A549 (cell line): ENCODE measurements at regions not wholly inside any gene's neighbourhood (a gene's known extent, or its start where the extent isn't known, plus 50 kb on each side); places are given as distances from the start of the nearest gene placed in this dataset.

Experiments
- CHD2 ChIP-seq: fragments of 150-350 bp; IDR thresholded peaks from 2 replicates; pipeline ENCODE4 v1.6.1; 2014; ENCODE audit warnings: low read length; ENCODE audit not compliant: partially characterized antibody
- ESRRA ChIP-seq: fragments of 150-350 bp; IDR thresholded peaks from 2 replicates; pipeline ENCODE4 v1.6.1; 2014; ENCODE audit warnings: mild to moderate bottlenecking, low read length, borderline replicate concordance
- MYC ChIP-seq: IDR thresholded peaks from 2 replicates; pipeline ENCODE4 v1.6.1; 2012; ENCODE audit warnings: mild to moderate bottlenecking, inconsistent platforms, low read length, improper control_type of control experiment, borderline replicate concordance
- POLR2A ChIP-seq: IDR thresholded peaks from 2 replicates; pipeline ENCODE4 v1.6.1; 2012; ENCODE audit warnings: mild to moderate bottlenecking, low read length
- TF ChIP-seq, protein P1 (sequence below): fragments of >200 bp; sonication (Bioruptor Twin); formaldehyde crosslinking; IDR thresholded peaks from 3 replicates; pipeline ENCODE4 v1.5.1; 2016
- TF ChIP-seq, protein P2 (sequence below): fragments of 200-600 bp; sonication (generic); IDR thresholded peaks from 2 replicates; pipeline ENCODE4 v1.6.1; 2016; ENCODE audit warnings: antibody characterized with exemption, mild to moderate bottlenecking, moderate library complexity

DNA sequence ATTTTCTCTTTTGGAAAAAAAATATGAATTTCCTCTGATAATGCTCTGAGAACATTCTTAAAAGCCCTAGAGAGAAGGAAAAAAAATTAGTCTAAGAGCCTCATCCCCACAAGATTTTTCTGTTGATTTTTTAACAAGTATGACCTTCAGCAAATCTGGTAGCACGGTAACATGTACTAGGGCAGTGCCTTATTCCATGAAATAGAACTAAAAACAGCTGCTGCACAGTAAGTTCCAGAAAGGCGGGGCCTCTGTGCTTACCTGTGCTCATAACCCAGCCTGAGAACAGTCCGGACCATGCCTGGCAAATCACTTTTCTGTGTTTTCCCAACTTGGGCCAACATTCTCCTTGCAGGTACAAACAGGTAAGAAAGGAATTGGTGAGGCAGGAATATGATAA is 519.1 kb upstream of the AKR1E2 start:
- TF ChIP-seq, protein P1, sequence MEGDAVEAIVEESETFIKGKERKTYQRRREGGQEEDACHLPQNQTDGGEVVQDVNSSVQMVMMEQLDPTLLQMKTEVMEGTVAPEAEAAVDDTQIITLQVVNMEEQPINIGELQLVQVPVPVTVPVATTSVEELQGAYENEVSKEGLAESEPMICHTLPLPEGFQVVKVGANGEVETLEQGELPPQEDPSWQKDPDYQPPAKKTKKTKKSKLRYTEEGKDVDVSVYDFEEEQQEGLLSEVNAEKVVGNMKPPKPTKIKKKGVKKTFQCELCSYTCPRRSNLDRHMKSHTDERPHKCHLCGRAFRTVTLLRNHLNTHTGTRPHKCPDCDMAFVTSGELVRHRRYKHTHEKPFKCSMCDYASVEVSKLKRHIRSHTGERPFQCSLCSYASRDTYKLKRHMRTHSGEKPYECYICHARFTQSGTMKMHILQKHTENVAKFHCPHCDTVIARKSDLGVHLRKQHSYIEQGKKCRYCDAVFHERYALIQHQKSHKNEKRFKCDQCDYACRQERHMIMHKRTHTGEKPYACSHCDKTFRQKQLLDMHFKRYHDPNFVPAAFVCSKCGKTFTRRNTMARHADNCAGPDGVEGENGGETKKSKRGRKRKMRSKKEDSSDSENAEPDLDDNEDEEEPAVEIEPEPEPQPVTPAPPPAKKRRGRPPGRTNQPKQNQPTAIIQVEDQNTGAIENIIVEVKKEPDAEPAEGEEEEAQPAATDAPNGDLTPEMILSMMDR, result no peak
- no peak for TF ChIP-seq POLR2A
- TF ChIP-seq ESRRA, result no peak
- TF ChIP-seq, protein P2, sequence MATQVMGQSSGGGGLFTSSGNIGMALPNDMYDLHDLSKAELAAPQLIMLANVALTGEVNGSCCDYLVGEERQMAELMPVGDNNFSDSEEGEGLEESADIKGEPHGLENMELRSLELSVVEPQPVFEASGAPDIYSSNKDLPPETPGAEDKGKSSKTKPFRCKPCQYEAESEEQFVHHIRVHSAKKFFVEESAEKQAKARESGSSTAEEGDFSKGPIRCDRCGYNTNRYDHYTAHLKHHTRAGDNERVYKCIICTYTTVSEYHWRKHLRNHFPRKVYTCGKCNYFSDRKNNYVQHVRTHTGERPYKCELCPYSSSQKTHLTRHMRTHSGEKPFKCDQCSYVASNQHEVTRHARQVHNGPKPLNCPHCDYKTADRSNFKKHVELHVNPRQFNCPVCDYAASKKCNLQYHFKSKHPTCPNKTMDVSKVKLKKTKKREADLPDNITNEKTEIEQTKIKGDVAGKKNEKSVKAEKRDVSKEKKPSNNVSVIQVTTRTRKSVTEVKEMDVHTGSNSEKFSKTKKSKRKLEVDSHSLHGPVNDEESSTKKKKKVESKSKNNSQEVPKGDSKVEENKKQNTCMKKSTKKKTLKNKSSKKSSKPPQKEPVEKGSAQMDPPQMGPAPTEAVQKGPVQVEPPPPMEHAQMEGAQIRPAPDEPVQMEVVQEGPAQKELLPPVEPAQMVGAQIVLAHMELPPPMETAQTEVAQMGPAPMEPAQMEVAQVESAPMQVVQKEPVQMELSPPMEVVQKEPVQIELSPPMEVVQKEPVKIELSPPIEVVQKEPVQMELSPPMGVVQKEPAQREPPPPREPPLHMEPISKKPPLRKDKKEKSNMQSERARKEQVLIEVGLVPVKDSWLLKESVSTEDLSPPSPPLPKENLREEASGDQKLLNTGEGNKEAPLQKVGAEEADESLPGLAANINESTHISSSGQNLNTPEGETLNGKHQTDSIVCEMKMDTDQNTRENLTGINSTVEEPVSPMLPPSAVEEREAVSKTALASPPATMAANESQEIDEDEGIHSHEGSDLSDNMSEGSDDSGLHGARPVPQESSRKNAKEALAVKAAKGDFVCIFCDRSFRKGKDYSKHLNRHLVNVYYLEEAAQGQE, result no peak
- no peak for TF ChIP-seq CHD2
- no peak for TF ChIP-seq MYC
